ENCODE measurements at regions not wholly inside any gene's neighbourhood (a gene's known extent, or its start where the extent isn't known, plus 50 kb on each side); places are given as distances from the start of the nearest gene placed in this dataset.

DNA sequence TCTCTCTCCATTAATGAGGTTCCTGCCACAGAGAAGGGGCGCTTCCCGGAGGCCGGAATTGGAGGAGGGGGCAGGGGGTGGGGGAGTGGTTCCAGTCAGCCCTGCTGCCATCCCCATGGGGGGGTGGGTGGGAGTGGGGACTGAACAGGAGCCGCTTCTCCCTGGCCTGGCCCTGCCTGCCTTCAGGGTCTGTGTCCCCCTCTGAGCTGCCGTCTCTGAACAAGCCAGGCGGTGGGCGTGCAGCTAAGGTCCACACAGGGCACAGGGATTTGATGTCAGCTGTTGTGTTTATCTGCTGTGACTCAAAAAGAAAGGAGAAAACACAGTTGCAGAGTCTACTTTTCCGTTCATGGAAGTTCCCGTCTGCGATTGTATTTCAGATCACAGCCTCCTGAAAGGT is 141.5 kb upstream of the PCBD1 start:
- no peak overlapping the region for H3K27ac ChIP-seq
- 80 to 83% methylated on average over 7 to 10 of the region's 10 CpGs for WGBS, 2 donors
- H3K36me3 ChIP-seq (replicated peaks in 1 of 2; ENCODE audit: insufficient read depth in 1 of 2, low read depth in 2 of 2), result no peaks in the 10 kb centered on the region
- H3K9me3 ChIP-seq, result no peaks in the 10 kb centered on the region
- no peak for DNase-seq
- H3K4me1 ChIP-seq, result no peaks in the 10 kb centered on the region
- no peak for TF ChIP-seq CTCF (IDR thresholded peaks at IDR 0.05)
- no peak for TF ChIP-seq POLR2A (IDR thresholded peaks at IDR 0.05)
- H3K27me3 ChIP-seq, result no peaks in the 10 kb centered on the region
- ATAC-seq, result no peak
- intact Hi-C loops (cut with DNase I), result no loop called here
- H3K4me3 ChIP-seq, result no peak overlapping the region

DNA sequence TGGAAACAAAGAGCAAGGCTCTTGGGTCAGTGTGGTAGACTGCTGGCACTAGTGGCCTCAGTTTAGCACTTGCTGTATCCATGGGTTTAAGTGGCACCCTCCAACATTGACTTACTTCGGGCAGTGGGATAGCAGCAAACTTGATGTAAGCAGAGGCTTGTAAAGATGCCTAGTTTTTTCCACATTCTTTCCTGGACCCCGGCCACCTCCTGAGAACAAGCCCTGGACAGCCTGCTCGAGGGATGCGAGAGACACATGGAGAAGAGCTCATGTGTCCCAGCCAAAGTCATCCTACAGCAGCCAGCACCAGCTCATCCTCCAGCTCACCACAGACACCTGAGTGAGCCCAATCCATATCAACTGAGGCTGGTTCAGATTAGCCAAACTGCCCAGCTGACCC is 142.7 kb upstream of the PCBD1 start:
- Histone ChIP-seq H3K4me1 (no peaks in the 10 kb centered on the region), H3K9me3 (no peaks in the 10 kb centered on the region), H3K36me3 (replicated peaks in 1 of 2; ENCODE audit: insufficient read depth in 1 of 2, low read depth in 2 of 2) (no peaks in the 10 kb centered on the region), H3K27me3 (no peaks in the 10 kb centered on the region), H3K27ac (no peak overlapping the region), H3K4me3 (no peak overlapping the region)
- DNase-seq, result no peak
- no peak for ATAC-seq
- 61 to 67% methylated on average over 4 of the region's 4 CpGs for WGBS, 2 donors
- TF ChIP-seq POLR2A (IDR thresholded peaks at IDR 0.05) (no peak), CTCF (IDR thresholded peaks at IDR 0.05) (no peak)
- intact Hi-C loops (cut with DNase I), result no loop called here

- Histone ChIP-seq H3K36me3 (replicated peaks in 1 of 2; ENCODE audit: insufficient read depth in 1 of 2, low read depth in 2 of 2) (no peaks in the 10 kb centered on the region), H3K9me3 (no peaks in the 10 kb centered on the region), H3K4me3 (no peak overlapping the region), H3K27ac (no peak overlapping the region), H3K27me3 (no peaks in the 10 kb centered on the region), H3K4me1 (no peaks in the 10 kb centered on the region)
- DNase-seq (no peak), ATAC-seq (no peak)
- WGBS, 2 donors, result 42 to 50% methylated on average over 2 of the region's 2 CpGs
- intact Hi-C loops (cut with DNase I), result no loop called here
- no peak for TF ChIP-seq CTCF (IDR thresholded peaks at IDR 0.05)
- no peak for TF ChIP-seq POLR2A (IDR thresholded peaks at IDR 0.05)
Observed at GRCh38 chr10:71031603-71032002, 143.2 kb upstream of the PCBD1 start.

DNA sequence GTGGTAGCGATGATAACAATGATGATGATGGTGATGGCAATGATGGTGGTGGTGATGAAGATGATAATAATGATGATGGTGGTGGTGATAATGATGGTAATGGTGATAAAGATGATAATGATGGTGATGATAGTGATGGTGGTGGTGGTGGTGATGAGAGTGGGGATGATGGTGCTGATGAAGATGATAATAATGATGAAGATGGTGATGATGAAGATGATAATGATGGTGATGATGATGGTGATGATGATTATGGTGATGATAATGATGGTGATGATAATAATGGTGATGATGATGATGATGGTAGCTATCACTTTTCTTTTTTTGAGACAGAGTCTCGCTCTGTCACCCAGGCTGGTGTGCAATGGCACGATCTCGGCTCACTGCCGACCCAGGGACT is 144.5 kb upstream of the PCBD1 start:
- Histone ChIP-seq H3K36me3 (replicated peaks in 1 of 2; ENCODE audit: insufficient read depth in 1 of 2, low read depth in 2 of 2) (no peaks in the 10 kb centered on the region), H3K4me3 (no peak overlapping the region), H3K27me3 (no peaks in the 10 kb centered on the region), H3K9me3 (no peaks in the 10 kb centered on the region), H3K27ac (no peak overlapping the region), H3K4me1 (no peaks in the 10 kb centered on the region)
- no peak for ATAC-seq
- 82 to 88% methylated on average over 5 of the region's 5 CpGs for WGBS, 2 donors
- no peak for DNase-seq
- intact Hi-C loops (cut with DNase I), result no loop called here
- no peak for TF ChIP-seq POLR2A (IDR thresholded peaks at IDR 0.05)
- TF ChIP-seq CTCF (IDR thresholded peaks at IDR 0.05), result no peak

DNA sequence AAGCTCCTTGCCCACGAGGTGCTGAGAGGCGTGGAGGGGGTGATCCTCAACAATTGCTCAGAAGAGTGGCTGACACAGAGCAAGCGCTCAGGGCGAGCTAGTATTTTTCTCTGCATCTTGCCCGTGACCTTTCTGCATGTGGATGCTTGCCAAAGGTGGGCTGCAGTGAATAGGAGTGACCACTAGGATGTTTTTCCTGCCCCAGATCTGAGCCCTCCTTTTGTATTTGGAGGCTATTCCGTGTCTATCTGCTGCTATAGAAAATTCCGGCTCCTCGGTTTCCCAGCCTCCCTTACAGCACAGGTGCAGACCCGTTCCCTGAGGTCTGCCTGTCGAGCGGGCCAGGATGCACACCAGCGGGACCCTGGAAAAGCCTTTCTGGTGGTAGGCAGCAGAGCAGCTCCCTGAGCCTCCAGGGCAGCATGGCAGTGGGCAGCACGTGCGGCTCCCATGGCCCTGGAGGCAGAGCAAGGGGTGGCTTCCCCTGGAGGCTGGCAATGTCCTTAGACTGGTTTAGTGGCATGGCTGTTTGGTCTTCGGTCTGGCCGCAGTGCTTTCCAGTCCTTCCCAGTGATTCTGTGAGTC is 145.1 kb upstream of the PCBD1 start:
- DNase-seq (no peak), ATAC-seq (no peak)
- Histone ChIP-seq H3K9me3 (no peaks in the 10 kb centered on the region), H3K36me3 (replicated peaks in 1 of 2; ENCODE audit: insufficient read depth in 1 of 2, low read depth in 2 of 2) (no peaks in the 10 kb centered on the region), H3K27me3 (no peaks in the 10 kb centered on the region), H3K4me1 (no peaks in the 10 kb centered on the region), H3K27ac (no peak overlapping the region), H3K4me3 (no peak overlapping the region)
- intact Hi-C loops (cut with DNase I), result no loop called here
- 78 to 81% methylated on average over 14 to 16 of the region's 16 CpGs for WGBS, 2 donors
- TF ChIP-seq POLR2A (IDR thresholded peaks at IDR 0.05) (no peak), CTCF (IDR thresholded peaks at IDR 0.05) (no peak)
